Pancreas (tissue), 10 donors: ENCODE measurements at regions not wholly inside any gene's neighbourhood (a gene's known extent, or its start where the extent isn't known, plus 50 kb on each side); places are given as distances from the start of the nearest gene placed in this dataset.

Experiments used
- ATAC-seq, 4 donors: fragments of 200-7000 bp; cut with Tn5 transposase; one replicate each; pipeline versions ENCODE4 v1.8.0 to v1.9.1; 2020; ENCODE audit warnings: mild to moderate bottlenecking in 4 of 4, moderate library complexity in 4 of 4
- DNase-seq, 6 donors: peaks; one replicate each; pipeline ENCODE4 v3.0.0-alpha.2; 2020
- FAIRE-seq: peaks from 2 replicates; lab custom pipeline; 2012; peaks lifted over from hg19 to GRCh38; lab: Jason Lieb, UNC
- H3K27ac ChIP-seq, 4 donors: fragments of 200-600 bp; sonication (generic); 1 replicate in 3 of 4; 2 replicates in 1 of 4; pipeline versions ENCODE4 v1.5.0 to v1.8.0; 2020
- H3K27me3 ChIP-seq, 4 donors: fragments of 200-600 bp; one replicate each; pipeline ENCODE4 v1.8.0; 2021
- H3K36me3 ChIP-seq, 3 donors: fragments of 200-600 bp; sonication (generic) in 1 of 3; one replicate each; pipeline versions ENCODE4 v1.5.0 to v1.8.0; 2020 to 2021
- H3K4me1 ChIP-seq, 3 donors: fragments of 200-600 bp; one replicate each; pipeline ENCODE4 v1.8.0; 2021
- H3K4me3 ChIP-seq, 4 donors: fragments of 200-600 bp; sonication (generic) in 2 of 4; one replicate each; pipeline versions ENCODE4 v1.5.0 to v1.8.0; 2020 to 2021
- H3K9me3 ChIP-seq, 4 donors: fragments of 200-600 bp; one replicate each; pipeline ENCODE4 v1.8.0; 2021
- WGBS, 2 donors: extraction: QIAGEN DNeasy Blood & Tissue Kit; methylation state at CpG; one replicate each; pipeline ENCODE4 v1.1.7; 2013; 5-methylcytosine and 5-hydroxymethylcytosine counted together
- intact Hi-C, 3 donors: fragments of 100-400 bp; cut with DNase I; formaldehyde crosslinking; loops; one replicate each; pipeline versions ENCODE4 v1.11.1 to v1.14.2; 2022
- TF ChIP-seq, protein P1 (sequence below), 4 donors: fragments of 200-600 bp; sonication (generic) in 3 of 4; IDR thresholded peaks; one replicate each; pipeline versions ENCODE4 v1.5.0 to v1.8.0; 2021; ENCODE audit warnings: antibody characterized with exemption in 4 of 4
- donor health status: healthy with polysubstance abuse.
- donor health status: DM: no; HTN: no; CAD: no; lungs with moderate emphysema.
- donor health status: DM: no; HTN: no; CAD: no.
- donor health status: control.
- donor health status: control.
- donor health status: Bipolar disorder and iron deficiency.
- donor health status: DM: yes; HTN: yes; CAD: no.
- donor health status: DM: no; HTN: no; CAD: no.
- donor health status: DM: no; HTN: no; CAD: no.
- donor health status: DM: yes; HTN: yes; CAD: no.

DNA sequence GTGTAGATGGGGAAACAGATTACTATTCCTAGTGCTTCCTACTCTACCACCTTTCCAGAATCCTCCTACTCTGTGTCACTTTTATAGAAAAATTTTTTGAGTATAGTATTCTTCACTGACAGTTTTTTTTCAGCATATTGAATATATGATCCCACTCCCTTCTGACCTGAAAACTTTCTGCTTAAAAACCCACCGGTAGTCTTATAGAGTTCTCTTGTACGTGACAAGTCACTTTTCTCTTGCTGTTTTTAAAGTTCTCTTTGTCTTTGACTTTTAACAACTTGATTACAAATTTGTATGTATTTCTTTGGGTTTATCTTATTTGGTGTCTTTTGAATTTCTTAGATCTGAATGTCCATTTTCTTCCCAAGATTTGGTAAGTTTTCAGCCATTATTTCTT lies 133.6 kb upstream of the SLC38A2 start:
- intact Hi-C loops: no loop called here

DNA sequence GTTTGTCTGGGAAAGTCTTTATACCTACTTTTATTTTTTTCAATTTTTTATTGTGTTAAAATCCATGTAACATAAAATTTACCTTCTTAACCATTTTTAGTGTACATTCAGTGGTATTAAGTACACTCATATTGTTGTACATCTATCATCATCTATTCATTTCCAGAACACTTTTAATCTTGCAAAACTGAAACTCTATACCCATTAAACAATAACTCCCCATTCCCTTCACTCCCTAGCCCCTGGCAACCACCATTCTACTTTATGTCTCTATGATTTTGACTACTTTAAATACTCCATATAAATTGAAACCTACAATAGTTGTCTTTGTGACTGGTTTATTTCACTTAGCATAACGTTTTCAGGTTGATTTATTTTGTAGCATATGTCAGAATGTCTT lies 131.9 kb upstream of the SLC38A2 start:
- no peak overlapping the region for H3K4me3 ChIP-seq
- FAIRE-seq (no peak), ATAC-seq (no peak), DNase-seq (no peak)
- 62 to 73% methylated on average over 1 of the region's 1 CpG for WGBS, 2 donors
- no peaks in the 10 kb centered on the region for H3K36me3 ChIP-seq
- H3K27ac ChIP-seq: no peak overlapping the region
- TF ChIP-seq, protein P1, sequence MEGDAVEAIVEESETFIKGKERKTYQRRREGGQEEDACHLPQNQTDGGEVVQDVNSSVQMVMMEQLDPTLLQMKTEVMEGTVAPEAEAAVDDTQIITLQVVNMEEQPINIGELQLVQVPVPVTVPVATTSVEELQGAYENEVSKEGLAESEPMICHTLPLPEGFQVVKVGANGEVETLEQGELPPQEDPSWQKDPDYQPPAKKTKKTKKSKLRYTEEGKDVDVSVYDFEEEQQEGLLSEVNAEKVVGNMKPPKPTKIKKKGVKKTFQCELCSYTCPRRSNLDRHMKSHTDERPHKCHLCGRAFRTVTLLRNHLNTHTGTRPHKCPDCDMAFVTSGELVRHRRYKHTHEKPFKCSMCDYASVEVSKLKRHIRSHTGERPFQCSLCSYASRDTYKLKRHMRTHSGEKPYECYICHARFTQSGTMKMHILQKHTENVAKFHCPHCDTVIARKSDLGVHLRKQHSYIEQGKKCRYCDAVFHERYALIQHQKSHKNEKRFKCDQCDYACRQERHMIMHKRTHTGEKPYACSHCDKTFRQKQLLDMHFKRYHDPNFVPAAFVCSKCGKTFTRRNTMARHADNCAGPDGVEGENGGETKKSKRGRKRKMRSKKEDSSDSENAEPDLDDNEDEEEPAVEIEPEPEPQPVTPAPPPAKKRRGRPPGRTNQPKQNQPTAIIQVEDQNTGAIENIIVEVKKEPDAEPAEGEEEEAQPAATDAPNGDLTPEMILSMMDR (IDR thresholded peaks at IDR 0.05): no peak
- H3K9me3 ChIP-seq: no peaks in the 10 kb centered on the region
- H3K27me3 ChIP-seq: no peaks in the 10 kb centered on the region
- no peaks in the 10 kb centered on the region for H3K4me1 ChIP-seq
- intact Hi-C loops: no loop called here

More for the DNA sequence above, 133.6 kb upstream of the SLC38A2 start:
- 97 to 98% methylated on average over 2 of the region's 2 CpGs for WGBS, 2 donors
- H3K27me3 ChIP-seq: no peaks in the 10 kb centered on the region
- TF ChIP-seq, protein P1 (IDR thresholded peaks at IDR 0.05): no peak
- ATAC-seq (no peak), FAIRE-seq (no peak), DNase-seq (no peak)
- H3K4me3 ChIP-seq: no peak overlapping the region
- no peak overlapping the region for H3K27ac ChIP-seq
- no peaks in the 10 kb centered on the region for H3K9me3 ChIP-seq
- no peaks in the 10 kb centered on the region for H3K36me3 ChIP-seq
- H3K4me1 ChIP-seq: no peaks in the 10 kb centered on the region

DNA sequence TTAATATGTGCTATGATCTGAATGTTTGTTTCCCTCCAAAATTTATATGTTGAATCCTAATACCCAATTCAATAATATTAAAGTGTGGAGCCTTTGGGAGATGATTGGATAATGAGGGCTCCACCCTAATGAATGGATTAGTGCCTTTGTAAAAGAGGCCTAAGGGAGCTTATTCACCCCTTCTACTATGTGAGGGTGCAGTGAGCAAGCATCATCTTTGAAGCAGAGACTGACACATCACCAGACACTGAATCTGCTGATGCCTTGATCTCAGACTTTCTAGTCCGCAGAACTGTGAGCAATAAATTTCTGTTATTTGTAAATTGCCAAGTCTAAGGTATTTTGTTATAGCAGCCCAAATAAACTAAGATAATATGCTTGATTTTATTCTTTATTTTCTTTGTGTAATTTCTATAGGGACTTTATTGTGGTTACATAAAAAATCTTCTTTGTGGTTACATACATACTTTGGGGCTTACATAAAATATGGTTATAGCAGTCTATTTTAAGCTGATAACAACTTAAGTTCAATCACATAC lies 131.1 kb upstream of the SLC38A2 start:
- Histone ChIP-seq H3K27me3 (no peaks in the 10 kb centered on the region), H3K4me3 (no peak overlapping the region), H3K9me3 (no peaks in the 10 kb centered on the region), H3K27ac (no peak overlapping the region), H3K4me1 (no peaks in the 10 kb centered on the region), H3K36me3 (no peaks in the 10 kb centered on the region)
- no peak for FAIRE-seq
- TF ChIP-seq, protein P1 (IDR thresholded peaks at IDR 0.05): no peak
- 98 to 100% methylated on average over 1 of the region's 1 CpG for WGBS, 2 donors
- DNase-seq: no peak
- intact Hi-C loops: no loop called here
- no peak for ATAC-seq

DNA sequence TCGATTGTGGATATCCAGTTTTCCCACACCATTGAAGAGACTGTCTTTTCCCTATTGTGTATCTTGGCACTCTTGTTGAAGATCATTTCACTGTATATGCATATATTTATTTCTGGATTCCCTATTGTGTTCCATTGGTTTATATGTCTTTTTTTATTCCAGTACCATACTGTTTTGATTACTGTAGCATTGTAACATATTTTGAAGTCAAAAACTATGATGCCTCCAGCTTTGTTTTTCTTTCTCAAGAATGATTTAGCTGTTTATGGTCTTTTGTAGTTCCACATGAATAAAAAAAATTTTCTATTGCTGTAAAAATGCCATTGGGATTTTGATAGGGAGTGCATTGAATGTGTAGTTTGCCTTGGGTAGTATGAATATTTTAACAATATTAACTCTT lies 128.1 kb upstream of the SLC38A2 start:
- intact Hi-C loops: no loop called here
- TF ChIP-seq, protein P1 (IDR thresholded peaks at IDR 0.05): no peak
- DNase-seq (no peak), FAIRE-seq (no peak), ATAC-seq (no peak)
- WGBS, 2 donors: 97 to 100% methylated on average over 1 of the region's 1 CpG
- Histone ChIP-seq H3K27ac (no peak overlapping the region), H3K36me3 (no peaks in the 10 kb centered on the region), H3K27me3 (no peaks in the 10 kb centered on the region), H3K4me1 (no peaks in the 10 kb centered on the region), H3K4me3 (no peak overlapping the region), H3K9me3 (no peaks in the 10 kb centered on the region)

DNA sequence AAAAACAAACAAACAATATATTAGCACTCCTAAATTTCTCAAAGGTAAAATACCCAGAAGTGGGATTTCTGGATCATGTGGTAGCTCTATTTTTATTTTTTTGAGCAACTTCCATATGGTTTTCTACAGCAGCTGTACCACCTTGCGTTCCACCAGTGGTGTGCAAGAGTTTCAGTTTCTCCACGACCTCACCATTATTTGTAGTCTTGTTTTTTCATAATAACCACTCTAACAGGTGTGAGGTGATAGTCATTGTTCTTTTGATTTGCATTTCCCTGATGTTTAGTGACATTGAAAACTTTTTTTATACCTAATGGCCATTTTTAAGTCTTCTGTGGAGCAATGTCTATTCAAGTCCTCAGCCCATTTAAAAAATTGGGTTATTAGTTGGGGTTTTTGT lies 127.3 kb upstream of the SLC38A2 start:
- H3K9me3 ChIP-seq: no peaks in the 10 kb centered on the region
- no peak for FAIRE-seq

More for the DNA sequence above, 127.3 kb upstream of the SLC38A2 start:
- DNase-seq: no peak
- H3K4me1 ChIP-seq: no peaks in the 10 kb centered on the region
- ATAC-seq: no peak
- H3K27me3 ChIP-seq: no peaks in the 10 kb centered on the region
- no peaks in the 10 kb centered on the region for H3K36me3 ChIP-seq
- 94 to 96% methylated on average over 2 of the region's 2 CpGs for WGBS, 2 donors
- H3K27ac ChIP-seq: no peak overlapping the region
- TF ChIP-seq, protein P1 (IDR thresholded peaks at IDR 0.05): no peak
- intact Hi-C loops: no loop called here
- no peak overlapping the region for H3K4me3 ChIP-seq
